Neural cell (in vitro differentiated cells): ENCODE measurements at regions not wholly inside any gene's neighbourhood (a gene's known extent, or its start where the extent isn't known, plus 50 kb on each side); places are given as distances from the start of the nearest gene placed in this dataset.

Experiments used
- EP300 ChIP-seq: fragments of 450-650 bp; conservative IDR thresholded peaks from 2 replicates; pipeline ENCODE4 v1.6.1; 2014; ENCODE audit warnings: antibody characterized with exemption, mild to moderate bottlenecking, moderate library complexity; ENCODE audit not compliant: poor library complexity, severe bottlenecking
- REST ChIP-seq: IDR thresholded peaks from 2 replicates; pipeline ENCODE4 v1.6.1; 2012; ENCODE audit warnings: borderline replicate concordance
- TF ChIP-seq, protein P1 (sequence below): fragments of 450-650 bp; IDR thresholded peaks from 2 replicates; pipeline ENCODE4 v1.5.1; 2014; ENCODE audit warnings: antibody characterized with exemption, mild to moderate bottlenecking, moderate library complexity; ENCODE audit not compliant: poor library complexity, severe bottlenecking

GRCh38 chr5:17150531-17150930 lies 66.9 kb upstream of the BASP1 start:
- TF ChIP-seq, protein P1, sequence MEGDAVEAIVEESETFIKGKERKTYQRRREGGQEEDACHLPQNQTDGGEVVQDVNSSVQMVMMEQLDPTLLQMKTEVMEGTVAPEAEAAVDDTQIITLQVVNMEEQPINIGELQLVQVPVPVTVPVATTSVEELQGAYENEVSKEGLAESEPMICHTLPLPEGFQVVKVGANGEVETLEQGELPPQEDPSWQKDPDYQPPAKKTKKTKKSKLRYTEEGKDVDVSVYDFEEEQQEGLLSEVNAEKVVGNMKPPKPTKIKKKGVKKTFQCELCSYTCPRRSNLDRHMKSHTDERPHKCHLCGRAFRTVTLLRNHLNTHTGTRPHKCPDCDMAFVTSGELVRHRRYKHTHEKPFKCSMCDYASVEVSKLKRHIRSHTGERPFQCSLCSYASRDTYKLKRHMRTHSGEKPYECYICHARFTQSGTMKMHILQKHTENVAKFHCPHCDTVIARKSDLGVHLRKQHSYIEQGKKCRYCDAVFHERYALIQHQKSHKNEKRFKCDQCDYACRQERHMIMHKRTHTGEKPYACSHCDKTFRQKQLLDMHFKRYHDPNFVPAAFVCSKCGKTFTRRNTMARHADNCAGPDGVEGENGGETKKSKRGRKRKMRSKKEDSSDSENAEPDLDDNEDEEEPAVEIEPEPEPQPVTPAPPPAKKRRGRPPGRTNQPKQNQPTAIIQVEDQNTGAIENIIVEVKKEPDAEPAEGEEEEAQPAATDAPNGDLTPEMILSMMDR, result no peak
- TF ChIP-seq REST, result no peak
- no peak for TF ChIP-seq EP300
